ENCODE measurements at regions not wholly inside any gene's neighbourhood (a gene's known extent, or its start where the extent isn't known, plus 50 kb on each side); places are given as distances from the start of the nearest gene placed in this dataset.

GRCh38 chr5:109961751-109962150 lies 272.0 kb downstream of the MAN2A1 start:
- ChIA-PET SMC1A (ENCODE audit: uncharacterized antibody, unreplicated experiment) (interaction anchor here (0.5 kb wide), 1 partner anchor 269 kb away, joined by 3 read pairs; no protein-coding TSS in a partner anchor), POLR2A (interaction anchor here (0.8 kb wide), 1 partner anchor 155 kb away, joined by 3 read pairs; no protein-coding TSS in a partner anchor), RAD21 (ENCODE audit: unreplicated experiment) (no interaction called here), CTCF (interaction anchor here (0.5 kb wide), 1 partner anchor 981 kb away, joined by 3 read pairs; no protein-coding TSS in a partner anchor)
- H3K9ac ChIP-seq (ENCODE audit: control insufficient read depth, insufficient read depth, low read length): no peak overlapping the region
- H4K20me1 ChIP-seq (ENCODE audit: control insufficient read depth, insufficient read depth): no peaks in the 10 kb centered on the region
- intact Hi-C loops (cut with micrococcal nuclease; ENCODE audit: unreplicated experiment): no loop called here
- H3K36me3 ChIP-seq (ENCODE audit: control insufficient read depth in 2 of 2, insufficient read depth in 2 of 2, low read length in 1 of 2): no peaks in the 10 kb centered on the region
- DNase-seq (ENCODE audit: low read depth, low spot score) (no peak), ATAC-seq (no peak), FAIRE-seq (no peak)
- no peaks in the 10 kb centered on the region for H3K79me2 ChIP-seq (ENCODE audit: control insufficient read depth, insufficient read depth, low read length)
- no peak overlapping the region for H3K4me2 ChIP-seq (ENCODE audit: control insufficient read depth, insufficient read depth)
- no peaks in the 10 kb centered on the region for H3K9me3 ChIP-seq (replicated peaks; ENCODE audit: control insufficient read depth, insufficient read depth, low read length)
- 0% methylated on average over 1 of the region's 1 CpG for WGBS (ENCODE audit: insufficient coverage, insufficient replicate concordance, low lambda C conversion rate, missing lambda C conversion rate)
- no peak overlapping the region for H3K27ac ChIP-seq (ENCODE audit: control insufficient read depth, insufficient read depth)
- in situ Hi-C loops (cut with MboI): no loop called here
- BruUV-seq (replicated peaks): no TSS peak
- no peaks in the 10 kb centered on the region for H3K27me3 ChIP-seq (replicated peaks in 1 of 2; ENCODE audit: control insufficient read depth in 2 of 2, insufficient read depth in 2 of 2, low read length in 1 of 2)
- no peak overlapping the region for H2AFZ ChIP-seq (ENCODE audit: control insufficient read depth, low read depth, low read length)
- H3K4me3 ChIP-seq: no peak overlapping the region
- no peaks in the 10 kb centered on the region for H3K4me1 ChIP-seq (ENCODE audit: control insufficient read depth, insufficient read depth, low read length)
- TF ChIP-seq CHD4 (IDR thresholded peaks at IDR 0.05) (no peak), SIX5 (IDR thresholded peaks at IDR 0.05; ENCODE audit: low read depth, low read length, severe bottlenecking) (no peak), SUZ12 (IDR thresholded peaks at IDR 0.05; ENCODE audit: unreplicated experiment) (no peak), CEBPB (IDR thresholded peaks at IDR 0.05; ENCODE audit: borderline replicate concordance in 1 of 2, low read depth in 2 of 2, low read length in 2 of 2) (no peak), POLR2AphosphoS5 (IDR thresholded peaks at IDR 0.05; ENCODE audit: low read length) (no peak), USF1 (IDR thresholded peaks at IDR 0.05; ENCODE audit: borderline replicate concordance, extremely low read length, insufficient read depth, low read depth, low read length) (no peak), MEF2A (IDR thresholded peaks at IDR 0.05; ENCODE audit: insufficient read depth, low read depth, low read length) (no peak), IKZF2 (IDR thresholded peaks at IDR 0.05) (no peak), SRF (IDR thresholded peaks at IDR 0.05; ENCODE audit: low read depth in 2 of 2, low read length in 2 of 2) (no peak), CEBPZ (IDR thresholded peaks at IDR 0.05; ENCODE audit: low read depth, low read length) (no peak), ZBTB40 (IDR thresholded peaks at IDR 0.05; ENCODE audit: borderline replicate concordance) (no peak), REST (IDR thresholded peaks at IDR 0.05; ENCODE audit: low read depth, low read length) (no peak)

Data from GM12878 (cell line).